Middle frontal gyrus (tissue), 1 donor: ENCODE measurements at regions not wholly inside any gene's neighbourhood (a gene's known extent, or its start where the extent isn't known, plus 50 kb on each side); places are given as distances from the start of the nearest gene placed in this dataset.
"Not testable (repeated sequence)": the region's sequence is repeated elsewhere in the genome, so short reads cannot be mapped to it uniquely, and the experiment has no call there.

Experiments used
- DNase-seq: peaks from one replicate; pipeline ENCODE4 v3.0.0-alpha.2; 2015; ENCODE audit warnings: low spot score; ENCODE audit errors: extremely low spot score

GRCh38 chr6:102961902-102962301, 1568.4 kb downstream of the GRIK2 start:
- no peak for DNase-seq

GRCh38 chr6:102950967-102951366, 1557.5 kb downstream of the GRIK2 start:
- no peak for DNase-seq

- DNase-seq, result no peak
Measured at GRCh38 chr6:102944475-102944874, 1551.0 kb downstream of the GRIK2 start.

- DNase-seq, result no peak
Measured at GRCh38 chr6:102942206-102942605, 1548.7 kb downstream of the GRIK2 start.

- DNase-seq, result no peak
Measured at GRCh38 chr6:102936959-102937358, 1543.5 kb downstream of the GRIK2 start.

GRCh38 chr6:102928109-102928508, 1534.6 kb downstream of the GRIK2 start:
- DNase-seq, result no peak

DNA sequence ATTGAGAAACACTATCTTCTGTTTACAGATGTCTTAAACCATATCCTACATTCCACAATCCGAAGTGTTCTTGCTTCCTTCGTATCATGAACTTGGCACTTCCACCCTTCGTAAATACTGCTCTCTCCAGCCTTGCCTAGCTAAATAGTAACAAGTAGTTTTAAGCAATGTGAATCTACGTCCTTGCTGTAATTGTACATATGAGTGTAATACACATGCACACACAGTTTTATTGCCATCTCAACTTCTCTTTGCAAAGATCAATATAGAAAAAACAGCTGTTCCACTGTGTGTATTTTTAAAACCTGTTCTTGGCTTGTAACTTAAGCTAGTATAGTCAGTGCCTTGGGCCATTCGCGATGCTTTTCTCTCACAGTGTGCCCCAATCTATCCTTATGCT, 1524.7 kb downstream of the GRIK2 start:
- DNase-seq, result no peak

- DNase-seq, result no peak
Measured at GRCh38 chr6:102911571-102911970, 1518.1 kb downstream of the GRIK2 start.

DNA sequence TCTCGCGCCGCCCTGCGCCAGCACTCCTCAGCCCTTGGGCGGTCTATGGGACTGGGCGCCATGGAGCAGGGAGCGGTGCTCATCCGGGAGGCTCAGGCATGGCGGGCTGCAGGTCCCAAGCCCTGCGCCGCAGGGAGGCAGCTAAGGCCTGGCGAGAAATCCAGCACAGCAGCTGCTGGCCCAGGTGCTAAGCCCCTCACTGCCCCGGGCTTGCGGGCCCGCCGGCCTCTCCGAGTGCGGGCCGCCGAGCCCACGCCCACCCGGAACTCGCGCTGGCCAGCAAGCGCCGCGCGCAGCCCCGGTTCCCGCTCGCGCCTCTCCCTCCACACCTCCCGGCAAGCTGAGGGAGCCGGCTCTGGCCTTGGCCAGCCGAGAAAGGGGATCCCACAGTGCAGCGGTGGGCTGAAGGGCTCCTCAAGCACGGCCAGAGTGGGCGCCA, 1517.2 kb downstream of the GRIK2 start:
- not testable (repeated sequence) for DNase-seq

- DNase-seq, result no peak
Measured at GRCh38 chr6:102907181-102907580, 1513.7 kb downstream of the GRIK2 start.

- no peak for DNase-seq
Measured at GRCh38 chr6:102902471-102902870, 1509.0 kb downstream of the GRIK2 start.

- DNase-seq, result no peak
Measured at GRCh38 chr6:102895683-102896082, 1502.2 kb downstream of the GRIK2 start.

- DNase-seq, result no peak
Measured at GRCh38 chr6:102885165-102885564, 1491.7 kb downstream of the GRIK2 start.

DNA sequence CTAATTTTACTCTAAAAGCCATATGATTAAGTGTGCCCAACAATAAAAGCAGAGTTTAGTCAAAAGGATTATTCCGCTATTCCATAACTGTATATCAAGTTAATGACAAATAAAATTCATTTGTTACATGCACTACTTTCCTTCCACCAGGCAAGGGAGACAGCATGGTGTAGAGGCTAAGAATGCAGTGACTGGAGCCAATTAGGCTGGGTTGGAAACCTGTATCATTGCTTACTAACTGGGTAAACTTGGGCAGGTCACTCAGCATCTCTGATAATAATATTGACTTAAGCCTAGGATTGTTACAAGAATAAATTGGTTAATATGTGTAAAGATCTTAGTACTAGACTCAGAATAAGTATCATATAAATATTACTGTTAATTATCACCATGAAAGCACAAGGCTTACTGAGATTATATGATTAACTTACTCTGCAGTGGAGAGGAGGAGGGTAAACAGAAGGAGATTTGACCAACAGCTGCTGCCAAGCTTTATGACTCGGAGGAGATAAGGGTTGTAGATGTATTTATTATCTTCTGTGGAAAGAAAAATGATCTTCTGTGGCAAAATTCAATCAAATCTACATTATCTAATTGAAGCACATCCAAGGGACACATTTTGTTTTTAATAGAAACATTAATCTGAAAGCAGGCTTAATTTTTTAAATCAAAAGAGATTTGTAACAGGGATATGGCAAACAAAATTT, 1459.9 kb downstream of the GRIK2 start:
- no peak for DNase-seq

DNA sequence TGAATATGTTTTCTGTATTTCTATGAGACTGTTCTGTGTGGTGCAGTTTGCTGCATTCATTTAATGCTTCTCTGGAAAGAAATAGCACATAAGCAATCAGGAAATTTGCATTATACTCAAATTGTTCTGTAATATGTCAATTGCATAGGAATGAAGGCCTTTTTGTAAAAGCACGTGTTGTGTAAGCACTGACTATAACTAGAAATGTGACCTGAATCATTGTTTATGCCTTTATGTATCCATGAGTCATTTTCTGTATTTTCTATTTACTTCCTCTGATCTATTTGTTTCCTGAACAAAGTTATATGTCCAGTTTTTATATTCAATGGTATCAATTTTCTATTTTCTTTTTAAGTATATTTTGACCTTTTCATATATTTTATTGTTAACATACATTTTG, 1455.3 kb downstream of the GRIK2 start:
- DNase-seq, result no peak

GRCh38 chr6:102848210-102848609, 1454.7 kb downstream of the GRIK2 start:
- DNase-seq, result no peak

DNA sequence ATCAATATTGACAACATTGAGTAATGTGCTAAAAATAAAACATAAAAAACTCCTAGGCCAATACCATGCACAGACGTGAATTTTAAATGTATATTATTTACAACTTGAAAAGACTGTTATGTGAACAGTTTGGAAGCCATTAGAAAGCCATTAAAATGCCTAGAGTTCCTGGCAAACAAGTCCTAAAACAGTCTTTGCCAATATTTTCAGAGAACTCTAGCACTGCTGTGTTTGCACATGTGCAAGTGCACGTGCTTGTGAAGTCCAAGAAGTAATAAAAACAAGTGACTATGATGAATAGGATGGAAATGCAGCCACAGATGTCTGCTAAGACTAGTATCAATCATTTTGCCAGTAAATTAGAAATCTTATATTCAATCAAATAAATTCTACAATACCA, 1447.6 kb downstream of the GRIK2 start:
- no peak for DNase-seq

GRCh38 chr6:102832021-102832420, 1438.5 kb downstream of the GRIK2 start:
- DNase-seq, result no peak

GRCh38 chr6:102820098-102820497, 1426.6 kb downstream of the GRIK2 start:
- no peak for DNase-seq

DNA sequence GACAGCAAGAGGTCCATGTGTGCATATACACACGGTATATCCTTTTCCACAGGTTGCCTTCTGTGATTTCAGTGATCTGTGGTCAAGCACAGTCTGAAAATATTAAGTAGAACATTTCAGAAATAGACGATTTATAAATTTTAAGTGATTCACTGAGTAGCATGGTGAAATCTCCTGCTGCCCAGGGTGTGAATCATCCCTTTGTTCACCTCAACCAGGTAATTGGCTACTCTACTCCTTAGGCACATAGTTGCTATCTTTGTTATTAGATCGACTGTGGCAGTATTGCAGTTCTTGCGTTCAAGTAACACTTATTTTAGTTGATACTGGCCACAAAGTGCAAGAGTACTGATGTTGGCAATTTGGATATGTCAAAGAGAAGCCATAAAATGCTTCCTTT, 1421.7 kb downstream of the GRIK2 start:
- DNase-seq, result no peak

GRCh38 chr6:102813489-102814275, 1420.2 kb downstream of the GRIK2 start:
- DNase-seq, result no peak

DNA sequence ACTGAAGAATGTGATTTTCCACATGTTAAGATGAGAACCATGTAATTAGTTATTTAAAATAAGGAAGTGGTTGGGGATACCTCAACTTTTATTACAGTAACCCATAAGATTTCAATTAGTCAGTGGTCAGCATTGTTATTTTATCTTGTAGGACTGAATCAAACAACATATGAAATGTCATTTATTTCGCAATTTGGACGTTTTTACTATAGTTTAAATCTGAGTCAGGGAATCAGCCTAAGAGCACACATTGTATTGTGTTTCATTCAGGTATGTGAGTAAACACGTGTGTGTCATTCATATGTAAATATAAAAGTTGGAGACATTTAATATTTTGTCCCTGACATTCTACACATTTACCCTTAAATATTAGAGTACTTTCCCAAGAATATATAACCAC, 1418.7 kb downstream of the GRIK2 start:
- no peak for DNase-seq
